ENCODE measurements at regions not wholly inside any gene's neighbourhood (a gene's known extent, or its start where the extent isn't known, plus 50 kb on each side); places are given as distances from the start of the nearest gene placed in this dataset.

DNA sequence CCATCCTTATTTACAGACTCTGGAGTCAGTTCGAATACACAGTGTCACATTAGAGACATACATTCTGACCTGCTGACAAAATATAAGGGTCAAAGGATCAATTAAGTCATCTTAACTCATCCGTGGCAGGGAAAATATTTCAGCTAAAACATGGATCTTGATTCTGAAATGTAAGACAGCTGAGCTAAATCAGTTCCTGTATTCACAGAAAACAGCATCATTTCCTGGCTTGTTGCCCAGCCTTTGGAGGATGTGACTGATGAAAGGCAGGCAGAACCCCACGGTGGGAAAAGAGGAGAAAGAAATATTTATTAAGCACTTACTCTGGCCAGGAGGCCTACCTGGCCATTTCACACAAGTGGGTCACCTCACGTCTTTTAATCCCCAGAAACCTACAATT is 101.9 kb downstream of the GAS2L3 start:
- TF ChIP-seq POLR2A (IDR thresholded peaks at IDR 0.05) (no peak), POLR2AphosphoS5 (IDR thresholded peaks at IDR 0.05) (no peak), EP300 (IDR thresholded peaks at IDR 0.05) (no peak)
- TF ChIP-seq, protein P1, sequence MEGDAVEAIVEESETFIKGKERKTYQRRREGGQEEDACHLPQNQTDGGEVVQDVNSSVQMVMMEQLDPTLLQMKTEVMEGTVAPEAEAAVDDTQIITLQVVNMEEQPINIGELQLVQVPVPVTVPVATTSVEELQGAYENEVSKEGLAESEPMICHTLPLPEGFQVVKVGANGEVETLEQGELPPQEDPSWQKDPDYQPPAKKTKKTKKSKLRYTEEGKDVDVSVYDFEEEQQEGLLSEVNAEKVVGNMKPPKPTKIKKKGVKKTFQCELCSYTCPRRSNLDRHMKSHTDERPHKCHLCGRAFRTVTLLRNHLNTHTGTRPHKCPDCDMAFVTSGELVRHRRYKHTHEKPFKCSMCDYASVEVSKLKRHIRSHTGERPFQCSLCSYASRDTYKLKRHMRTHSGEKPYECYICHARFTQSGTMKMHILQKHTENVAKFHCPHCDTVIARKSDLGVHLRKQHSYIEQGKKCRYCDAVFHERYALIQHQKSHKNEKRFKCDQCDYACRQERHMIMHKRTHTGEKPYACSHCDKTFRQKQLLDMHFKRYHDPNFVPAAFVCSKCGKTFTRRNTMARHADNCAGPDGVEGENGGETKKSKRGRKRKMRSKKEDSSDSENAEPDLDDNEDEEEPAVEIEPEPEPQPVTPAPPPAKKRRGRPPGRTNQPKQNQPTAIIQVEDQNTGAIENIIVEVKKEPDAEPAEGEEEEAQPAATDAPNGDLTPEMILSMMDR (IDR thresholded peaks at IDR 0.05) = no peak
